ENCODE measurements at regions not wholly inside any gene's neighbourhood (a gene's known extent, or its start where the extent isn't known, plus 50 kb on each side); places are given as distances from the start of the nearest gene placed in this dataset.

GRCh38 chr5:107282061-107282460 is 388.7 kb downstream of the EFNA5 start:
- TF ChIP-seq CTCF (IDR thresholded peaks at IDR 0.05; ENCODE audit: insufficient read depth, low read depth, low read length): no peak
- no peak for TF ChIP-seq EZH2 (IDR thresholded peaks at IDR 0.05; ENCODE audit: insufficient read depth, low read length)

Measured in astrocyte (in vitro differentiated cells and primary cell).